HPDE6-E6E7 (cell line): ENCODE measurements at regions not wholly inside any gene's neighbourhood (a gene's known extent, or its start where the extent isn't known, plus 50 kb on each side); places are given as distances from the start of the nearest gene placed in this dataset.

Experiments
- DNase-seq: peaks from one replicate; pipeline ENCODE4 v3.0.0; 2011; ENCODE audit warnings: missing footprints; ENCODE audit errors: extremely low spot score

GRCh38 chr1:103250441-103250861 is 142.1 kb upstream of the COL11A1 start:
- no peak for DNase-seq

GRCh38 chr1:103248417-103249102 is 140.2 kb upstream of the COL11A1 start:
- DNase-seq: no peak

GRCh38 chr1:103247517-103247916 is 139.2 kb upstream of the COL11A1 start:
- DNase-seq: no peak

GRCh38 chr1:103243481-103243880 is 135.2 kb upstream of the COL11A1 start:
- no peak for DNase-seq

GRCh38 chr1:103239034-103239433 is 130.7 kb upstream of the COL11A1 start:
- no peak for DNase-seq

GRCh38 chr1:103230061-103230460 is 121.7 kb upstream of the COL11A1 start:
- DNase-seq: no peak

- DNase-seq: no peak
These were observed 112.3 kb upstream of the COL11A1 start for GRCh38 chr1:103220631-103221041.

GRCh38 chr1:103218821-103219220 is 110.5 kb upstream of the COL11A1 start:
- no peak for DNase-seq

- no peak for DNase-seq
These were observed 110.0 kb upstream of the COL11A1 start for GRCh38 chr1:103218369-103218768.

GRCh38 chr1:103211073-103211472 is 102.8 kb upstream of the COL11A1 start:
- no peak for DNase-seq

- DNase-seq: no peak
These were observed 100.5 kb upstream of the COL11A1 start for GRCh38 chr1:103208844-103209243.

- no peak for DNase-seq
These were observed 90.7 kb upstream of the COL11A1 start for GRCh38 chr1:103199001-103199400.

- no peak for DNase-seq
These were observed 89.8 kb upstream of the COL11A1 start for GRCh38 chr1:103198076-103198475.

- no peak for DNase-seq
These were observed 88.9 kb upstream of the COL11A1 start for GRCh38 chr1:103197216-103197615.

- DNase-seq: no peak
These were observed 86.7 kb upstream of the COL11A1 start for GRCh38 chr1:103194984-103195383.

GRCh38 chr1:103194060-103194459 is 85.7 kb upstream of the COL11A1 start:
- no peak for DNase-seq

GRCh38 chr1:103191327-103191726 is 83.0 kb upstream of the COL11A1 start:
- no peak for DNase-seq

GRCh38 chr1:103190766-103191165 is 82.4 kb upstream of the COL11A1 start:
- DNase-seq: no peak

GRCh38 chr1:103187673-103188072 is 79.4 kb upstream of the COL11A1 start:
- DNase-seq: no peak

- DNase-seq: no peak
These were observed 72.3 kb upstream of the COL11A1 start for GRCh38 chr1:103180660-103181059.

- no peak for DNase-seq
These were observed 68.9 kb upstream of the COL11A1 start for GRCh38 chr1:103177108-103177775.

- DNase-seq: no peak
These were observed 62.8 kb upstream of the COL11A1 start for GRCh38 chr1:103171041-103171590.

- no peak for DNase-seq
These were observed 62.3 kb upstream of the COL11A1 start for GRCh38 chr1:103170609-103171008.
